Esophagus muscularis mucosa (tissue), 4 donors: ENCODE measurements at regions not wholly inside any gene's neighbourhood (a gene's known extent, or its start where the extent isn't known, plus 50 kb on each side); places are given as distances from the start of the nearest gene placed in this dataset.

ENCODE experiments used
- DNase-seq: peaks from one replicate; pipeline ENCODE4 v3.0.0-alpha.2; 2017; ENCODE audit errors: extremely low spot score
- H3K27ac ChIP-seq, 4 donors: fragments of 200-600 bp; sonication (generic); replicated peaks in 1 of 4; 1 replicate in 3 of 4; 2 replicates in 1 of 4; pipeline ENCODE4 v1.5.1; 2016 to 2019; ENCODE audit warnings: mild to moderate bottlenecking in 1 of 4
- H3K27me3 ChIP-seq, 4 donors: fragments of 200-600 bp; sonication (generic); one replicate each; pipeline versions ENCODE4 v1.5.1 to v1.6.0; 2016 to 2019
- H3K36me3 ChIP-seq, 4 donors: fragments of 200-600 bp; sonication (generic); one replicate each; pipeline ENCODE4 v1.5.1; 2016 to 2019
- H3K4me1 ChIP-seq, 4 donors: fragments of 200-600 bp; sonication (generic); one replicate each; pipeline ENCODE4 v1.5.1; 2016 to 2019
- H3K4me3 ChIP-seq, 4 donors: fragments of 200-600 bp; sonication (generic); 1 replicate in 2 of 4; 2 replicates in 2 of 4; pipeline ENCODE4 v1.5.1; 2016 to 2019; ENCODE audit warnings: mild to moderate bottlenecking in 4 of 4, moderate library complexity in 1 of 4
- H3K9me3 ChIP-seq, 4 donors: fragments of 200-600 bp; sonication (generic); 1 replicate in 3 of 4; 2 replicates in 1 of 4; pipeline ENCODE4 v1.5.1; 2016 to 2019
- EP300 ChIP-seq: sonication (generic); formaldehyde crosslinking; IDR thresholded peaks from one replicate; pipeline ENCODE4 v1.6.1; 2017; ENCODE audit warnings: antibody characterized with exemption
- POLR2A ChIP-seq: fragments of 450-650 bp; IDR thresholded peaks from one replicate; pipeline ENCODE4 v1.6.1; 2017; ENCODE audit warnings: antibody characterized with exemption, moderate library complexity, mild to moderate bottlenecking, low read depth
- POLR2AphosphoS5 ChIP-seq, 2 donors: sonication (generic); formaldehyde crosslinking; IDR thresholded peaks; one replicate each; pipeline ENCODE4 v1.6.1; 2017; ENCODE audit warnings: antibody characterized with exemption in 2 of 2
- WGBS: methylation state at CpG from one replicate; pipeline ENCODE4 v1.1.5; 2018; 5-methylcytosine and 5-hydroxymethylcytosine counted together
- intact Hi-C: fragments of 100-400 bp; cut with DNase I; formaldehyde crosslinking; loops from one replicate; pipeline ENCODE4 v1.15.1; 2023
- TF ChIP-seq, protein P1 (sequence below), 3 experiments: fragments of 200-600 bp in 2 of 3; fragments of 450-650 bp in 1 of 3; sonication (generic) in 2 of 3; IDR thresholded peaks; one replicate each; pipeline ENCODE4 v1.5.1; 2017 to 2019; ENCODE audit warnings: antibody characterized with exemption in 3 of 3, mild to moderate bottlenecking in 2 of 3, moderate library complexity in 1 of 3

DNA sequence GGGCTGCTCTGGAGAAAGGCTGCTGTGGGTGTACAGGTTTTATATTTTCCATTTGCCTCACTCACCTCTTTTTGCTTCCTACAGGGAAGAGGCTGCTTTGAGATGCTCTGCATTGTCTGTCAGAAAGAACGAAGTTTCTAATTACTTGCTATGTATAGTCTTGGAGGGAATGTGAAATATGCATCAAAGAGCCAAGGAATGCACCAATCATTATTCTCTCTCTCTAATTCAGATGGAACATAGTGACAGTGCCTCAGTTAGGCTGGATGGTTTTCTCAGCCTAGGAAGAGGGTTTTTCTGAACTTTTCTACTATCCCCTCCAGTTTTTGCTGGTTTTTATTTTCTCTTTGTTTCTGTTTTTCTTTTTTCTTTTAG lies 106.8 kb upstream of the SLC4A4 start:
- peak overlapping the region in 1 of 4 donors; percentile 36 for H3K27ac ChIP-seq
- peaks cover 21 to 44% (median 33%) of the 10 kb centered on the region in 4 donors for H3K4me1 ChIP-seq
- intact Hi-C loops, result no loop called here
- no peaks in the 10 kb centered on the region for H3K9me3 ChIP-seq
- TF ChIP-seq EP300 (no peak), POLR2AphosphoS5 (IDR thresholded peaks at IDR 0.05) (no peak), POLR2A (no peak)
- TF ChIP-seq, protein P1, sequence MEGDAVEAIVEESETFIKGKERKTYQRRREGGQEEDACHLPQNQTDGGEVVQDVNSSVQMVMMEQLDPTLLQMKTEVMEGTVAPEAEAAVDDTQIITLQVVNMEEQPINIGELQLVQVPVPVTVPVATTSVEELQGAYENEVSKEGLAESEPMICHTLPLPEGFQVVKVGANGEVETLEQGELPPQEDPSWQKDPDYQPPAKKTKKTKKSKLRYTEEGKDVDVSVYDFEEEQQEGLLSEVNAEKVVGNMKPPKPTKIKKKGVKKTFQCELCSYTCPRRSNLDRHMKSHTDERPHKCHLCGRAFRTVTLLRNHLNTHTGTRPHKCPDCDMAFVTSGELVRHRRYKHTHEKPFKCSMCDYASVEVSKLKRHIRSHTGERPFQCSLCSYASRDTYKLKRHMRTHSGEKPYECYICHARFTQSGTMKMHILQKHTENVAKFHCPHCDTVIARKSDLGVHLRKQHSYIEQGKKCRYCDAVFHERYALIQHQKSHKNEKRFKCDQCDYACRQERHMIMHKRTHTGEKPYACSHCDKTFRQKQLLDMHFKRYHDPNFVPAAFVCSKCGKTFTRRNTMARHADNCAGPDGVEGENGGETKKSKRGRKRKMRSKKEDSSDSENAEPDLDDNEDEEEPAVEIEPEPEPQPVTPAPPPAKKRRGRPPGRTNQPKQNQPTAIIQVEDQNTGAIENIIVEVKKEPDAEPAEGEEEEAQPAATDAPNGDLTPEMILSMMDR (IDR thresholded peaks at IDR 0.05), result no peak
- WGBS, result 36% methylated on average over 1 of the region's 1 CpG
- no peak for DNase-seq
- no peaks in the 10 kb centered on the region for H3K36me3 ChIP-seq
- no peak overlapping the region for H3K4me3 ChIP-seq
- no peaks in the 10 kb centered on the region for H3K27me3 ChIP-seq

DNA sequence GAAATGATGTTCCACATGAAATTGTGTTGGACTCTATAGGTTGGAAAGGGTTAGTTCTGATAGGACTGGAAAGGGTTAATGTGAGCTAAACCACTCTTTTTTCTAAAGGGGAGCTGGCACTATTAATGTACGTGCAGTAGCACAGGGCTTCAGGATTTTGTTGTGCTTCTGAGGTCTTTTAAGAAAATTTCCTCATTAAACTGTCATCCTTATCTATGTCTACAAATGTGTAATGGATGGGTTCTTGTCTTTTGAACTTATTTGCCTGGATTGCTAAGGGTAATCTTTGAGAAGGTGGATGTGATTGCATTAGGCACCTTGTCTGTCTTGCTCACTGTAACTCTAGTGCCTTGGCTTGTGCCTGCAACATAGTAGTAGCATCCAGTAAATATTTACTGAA lies 106.0 kb upstream of the SLC4A4 start:
- Histone ChIP-seq H3K9me3 (no peaks in the 10 kb centered on the region), H3K27ac (no peak overlapping the region), H3K4me3 (no peak overlapping the region), H3K4me1 (peaks cover 21 to 44% (median 33%) of the 10 kb centered on the region in 4 donors), H3K27me3 (no peaks in the 10 kb centered on the region), H3K36me3 (no peaks in the 10 kb centered on the region)
- TF ChIP-seq EP300 (no peak), POLR2AphosphoS5 (IDR thresholded peaks at IDR 0.05) (no peak), POLR2A (no peak)
- TF ChIP-seq, protein P1 (IDR thresholded peaks at IDR 0.05), result no peak
- no peak for DNase-seq
- intact Hi-C loops, result no loop called here
- WGBS, result 63% methylated on average over 1 of the region's 1 CpG

DNA sequence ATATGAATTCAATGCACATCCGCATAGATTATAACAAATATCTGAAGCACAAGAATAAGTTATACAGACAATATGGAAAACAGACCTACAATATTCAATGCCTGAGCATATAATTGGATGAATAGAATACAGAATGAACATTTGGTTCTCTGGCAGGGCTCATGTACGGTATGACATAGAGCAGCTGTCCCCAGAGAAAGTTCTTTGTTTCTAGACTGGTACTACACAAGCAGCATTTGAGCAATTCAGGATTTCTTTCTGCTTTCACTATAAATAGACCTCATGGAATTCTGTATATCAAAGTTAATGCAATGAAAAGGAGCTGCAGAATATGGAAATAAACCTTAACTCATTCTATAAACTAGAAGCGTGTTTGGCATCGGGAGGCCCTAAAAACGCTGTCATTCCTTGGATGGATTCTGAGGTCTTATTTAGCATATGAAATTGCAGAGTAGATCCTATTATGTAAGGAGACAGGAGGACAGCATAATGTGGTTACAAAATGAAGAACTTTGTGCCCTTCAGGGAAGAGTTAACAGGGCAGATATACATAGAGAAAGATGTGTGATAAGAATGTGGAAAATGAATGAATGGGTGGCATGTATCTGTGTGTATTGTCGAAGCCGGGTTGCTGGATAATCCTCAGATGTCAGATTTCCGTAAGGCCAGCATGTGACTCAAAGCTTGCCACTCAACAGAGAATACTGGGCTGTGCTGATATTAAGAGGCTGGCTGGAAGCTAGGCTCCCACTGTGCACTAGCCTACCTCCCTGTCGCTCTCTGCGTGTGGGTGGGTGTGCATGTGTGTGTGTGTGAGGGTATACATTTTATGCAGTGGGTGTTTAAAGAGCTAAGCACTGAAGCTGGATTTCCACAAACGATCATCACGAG lies 103.3 kb upstream of the SLC4A4 start:
- Histone ChIP-seq H3K9me3 (no peaks in the 10 kb centered on the region), H3K4me1 (peaks cover 13 to 30% (median 20%) of the 10 kb centered on the region in 4 donors), H3K27me3 (no peaks in the 10 kb centered on the region), H3K36me3 (no peaks in the 10 kb centered on the region), H3K4me3 (no peak overlapping the region), H3K27ac (no peak overlapping the region)
- DNase-seq, result no peak
- no peak for TF ChIP-seq EP300
- 44% methylated on average over 12 of the region's 12 CpGs for WGBS
- intact Hi-C loops, result no loop called here

DNA sequence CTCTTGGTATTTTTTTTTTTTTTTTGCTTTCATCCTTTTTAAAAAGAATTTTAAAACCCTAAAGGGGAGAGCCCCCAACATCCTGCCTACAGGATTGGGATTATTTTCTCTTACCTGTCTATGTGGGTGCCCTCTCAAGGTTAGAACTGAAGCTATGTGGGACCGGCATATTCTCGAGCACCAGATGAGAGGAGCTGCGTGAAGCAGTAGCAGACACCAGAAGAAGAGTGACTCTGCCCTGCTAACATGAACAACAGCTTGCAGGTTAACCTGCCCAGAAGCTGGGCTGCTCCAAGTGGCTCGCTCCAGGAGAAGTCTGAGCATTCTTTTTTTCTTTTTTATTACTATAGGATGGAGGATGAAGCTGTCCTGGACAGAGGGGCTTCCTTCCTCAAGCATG lies 102.6 kb upstream of the SLC4A4 start:
- no peak overlapping the region for H3K4me3 ChIP-seq
- no peak for DNase-seq
- peaks cover 7 to 23% (median 14%) of the 10 kb centered on the region in 4 donors for H3K4me1 ChIP-seq
- intact Hi-C loops, result no loop called here
- no peak overlapping the region for H3K27ac ChIP-seq
- no peaks in the 10 kb centered on the region for H3K36me3 ChIP-seq
- no peaks in the 10 kb centered on the region for H3K9me3 ChIP-seq
- no peaks in the 10 kb centered on the region for H3K27me3 ChIP-seq
- TF ChIP-seq EP300, result no peak
- no peak for TF ChIP-seq POLR2AphosphoS5 (IDR thresholded peaks at IDR 0.05)
- TF ChIP-seq, protein P1 (IDR thresholded peaks at IDR 0.05), result no peak
- no peak for TF ChIP-seq POLR2A
- WGBS, result 100% methylated on average over 4 of the region's 4 CpGs

DNA sequence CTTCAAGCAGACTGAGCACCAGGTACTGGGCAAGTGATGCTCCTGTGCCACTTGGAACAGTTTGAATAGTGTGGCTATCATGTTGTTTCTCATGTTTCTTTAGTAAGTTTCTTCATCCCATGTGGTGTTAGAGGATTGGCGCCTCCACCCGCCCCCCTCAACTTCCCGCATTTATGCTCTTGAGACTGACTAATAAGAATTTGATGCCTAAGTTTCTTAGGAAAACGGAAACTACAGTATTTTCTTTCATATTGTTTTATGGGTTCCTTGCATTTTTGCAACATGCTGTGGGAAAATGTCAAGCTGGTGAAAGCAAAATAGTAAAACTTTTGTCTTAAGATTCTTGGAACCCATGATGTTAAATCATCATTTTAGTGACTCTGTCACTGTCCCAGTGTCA lies 101.2 kb upstream of the SLC4A4 start:
- Histone ChIP-seq H3K27me3 (no peaks in the 10 kb centered on the region), H3K9me3 (no peaks in the 10 kb centered on the region), H3K4me3 (no peak overlapping the region), H3K4me1 (peaks cover 0 to 19% (median 9%) of the 10 kb centered on the region in 4 donors), H3K27ac (no peak overlapping the region), H3K36me3 (no peaks in the 10 kb centered on the region)
- DNase-seq, result no peak
- TF ChIP-seq POLR2AphosphoS5 (IDR thresholded peaks at IDR 0.05), result no peak
- TF ChIP-seq POLR2A, result no peak
- TF ChIP-seq, protein P1 (IDR thresholded peaks at IDR 0.05), result no peak
- TF ChIP-seq EP300, result no peak
- 95% methylated on average over 4 of the region's 4 CpGs for WGBS
- intact Hi-C loops, result no loop called here
